HEK293T (cell line): ENCODE measurements at regions not wholly inside any gene's neighbourhood (a gene's known extent, or its start where the extent isn't known, plus 50 kb on each side); places are given as distances from the start of the nearest gene placed in this dataset.

ENCODE experiments used
- ARNT ChIP-seq: fragments of 450-650 bp; IDR thresholded peaks from 2 replicates; pipeline ENCODE4 v1.6.1; 2017; ENCODE audit warnings: mild to moderate bottlenecking
- BHLHE40 ChIP-seq: fragments of 450-650 bp; IDR thresholded peaks from 2 replicates; pipeline ENCODE4 v1.6.1; 2016; ENCODE audit warnings: mild to moderate bottlenecking, moderate library complexity, borderline replicate concordance
- ELF4 ChIP-seq: fragments of 450-650 bp; IDR thresholded peaks from 2 replicates; pipeline ENCODE4 v1.6.1; 2017; ENCODE audit warnings: antibody characterized with exemption
- FOXA1 ChIP-seq: fragments of 450-650 bp; IDR thresholded peaks from 2 replicates; pipeline ENCODE4 v1.6.1; 2016; ENCODE audit warnings: mild to moderate bottlenecking
- FOXK2 ChIP-seq: fragments of 450-650 bp; IDR thresholded peaks from 2 replicates; pipeline ENCODE4 v1.6.1; 2016; ENCODE audit warnings: mild to moderate bottlenecking
- FOXM1 ChIP-seq: fragments of 450-650 bp; IDR thresholded peaks from 2 replicates; pipeline ENCODE4 v1.6.1; 2017; ENCODE audit warnings: mild to moderate bottlenecking, borderline replicate concordance
- HDGF ChIP-seq: fragments of 450-650 bp; IDR thresholded peaks from 2 replicates; pipeline ENCODE4 v1.6.1; 2017; ENCODE audit warnings: antibody characterized with exemption, borderline replicate concordance
- L3MBTL2 ChIP-seq: fragments of 450-650 bp; conservative IDR thresholded peaks from 2 replicates; pipeline ENCODE4 v1.6.1; 2016; ENCODE audit warnings: mild to moderate bottlenecking
- LEF1 ChIP-seq: fragments of 450-650 bp; IDR thresholded peaks from 2 replicates; pipeline ENCODE4 v1.6.1; 2017; ENCODE audit warnings: mild to moderate bottlenecking, borderline replicate concordance
- NFRKB ChIP-seq: fragments of 450-650 bp; IDR thresholded peaks from 2 replicates; pipeline ENCODE4 v1.6.1; 2016; ENCODE audit warnings: mild to moderate bottlenecking, moderate library complexity
- SP1 ChIP-seq: fragments of 450-650 bp; IDR thresholded peaks from 2 replicates; pipeline ENCODE4 v1.6.1; 2017
- SUZ12 ChIP-seq: fragments of 450-650 bp; IDR thresholded peaks from 2 replicates; pipeline ENCODE4 v1.6.1; 2016; ENCODE audit warnings: mild to moderate bottlenecking
- TARDBP ChIP-seq: fragments of 450-650 bp; IDR thresholded peaks from 2 replicates; pipeline ENCODE4 v1.6.1; 2016

DNA sequence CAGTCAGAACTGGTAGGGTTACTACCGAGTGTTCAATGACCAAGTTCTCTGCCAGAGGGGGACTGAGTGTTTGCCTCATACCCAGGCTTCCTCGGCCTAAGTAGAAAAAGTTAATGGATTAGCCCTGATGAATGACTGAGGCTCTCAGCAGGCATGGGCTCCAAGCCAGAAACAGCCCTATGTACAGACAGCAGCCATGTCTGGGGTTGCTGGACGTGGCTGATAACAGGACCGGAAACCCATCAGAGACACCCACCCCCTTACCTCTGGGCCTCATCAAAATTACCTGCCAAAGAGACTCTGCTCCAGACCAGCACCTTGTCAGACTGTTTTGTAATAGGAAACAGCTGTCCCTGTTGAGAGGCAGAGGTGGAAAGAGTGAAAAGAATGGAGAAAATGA is 351.4 kb downstream of the ETS1 start:
- TF ChIP-seq BHLHE40 (no peak), SP1 (no peak), ELF4 (no peak), FOXA1 (no peak), ARNT (no peak), LEF1 (no peak), L3MBTL2 (no peak), FOXK2 (no peak), SUZ12 (no peak), FOXM1 (no peak), HDGF (no peak), TARDBP (no peak), NFRKB (no peak)
